Activated CD4-positive, alpha-beta T cell treated with anti-CD3 and anti-CD28 coated beads for 24 hours (primary cell): ENCODE measurements at regions not wholly inside any gene's neighbourhood (a gene's known extent, or its start where the extent isn't known, plus 50 kb on each side); places are given as distances from the start of the nearest gene placed in this dataset.

Experiments
- DNase-seq, 2 donors: peaks; one replicate each; pipeline ENCODE4 v3.0.0-alpha.2; 2020; ENCODE audit warnings: low read depth in 2 of 2

- no peak for DNase-seq
Observed at GRCh38 chr16:51592535-51593300, 441.6 kb upstream of the SALL1 start.

GRCh38 chr16:51592001-51592501, 441.0 kb upstream of the SALL1 start:
- no peak for DNase-seq

GRCh38 chr16:51591480-51591879, 440.4 kb upstream of the SALL1 start:
- no peak for DNase-seq

GRCh38 chr16:51579652-51580360, 428.7 kb upstream of the SALL1 start:
- no peak for DNase-seq

- DNase-seq = no peak
Observed at GRCh38 chr16:51577621-51578303, 426.7 kb upstream of the SALL1 start.

GRCh38 chr16:51576498-51577195, 425.6 kb upstream of the SALL1 start:
- DNase-seq = no peak

GRCh38 chr16:51573191-51573590, 422.1 kb upstream of the SALL1 start:
- no peak for DNase-seq

- DNase-seq = no peak
Observed at GRCh38 chr16:51569203-51569931, 418.3 kb upstream of the SALL1 start.

GRCh38 chr16:51567911-51568310, 416.8 kb upstream of the SALL1 start:
- no peak for DNase-seq

- DNase-seq = no peak
Observed at GRCh38 chr16:51565184-51565583, 414.1 kb upstream of the SALL1 start.

GRCh38 chr16:51562891-51563290, 411.8 kb upstream of the SALL1 start:
- no peak for DNase-seq

- no peak for DNase-seq
Observed at GRCh38 chr16:51559901-51560300, 408.8 kb upstream of the SALL1 start.

GRCh38 chr16:51557670-51558069, 406.6 kb upstream of the SALL1 start:
- no peak for DNase-seq

GRCh38 chr16:51556694-51557340, 405.7 kb upstream of the SALL1 start:
- DNase-seq = no peak

- no peak for DNase-seq
Observed at GRCh38 chr16:51553910-51554309, 402.8 kb upstream of the SALL1 start.

- DNase-seq = no peak
Observed at GRCh38 chr16:51553314-51553713, 402.2 kb upstream of the SALL1 start.

- no peak for DNase-seq
Observed at GRCh38 chr16:51550800-51551347, 399.8 kb upstream of the SALL1 start.

GRCh38 chr16:51549836-51550235, 398.8 kb upstream of the SALL1 start:
- DNase-seq = no peak

GRCh38 chr16:51545951-51546350, 394.9 kb upstream of the SALL1 start:
- DNase-seq = no peak

GRCh38 chr16:51544851-51545467, 393.9 kb upstream of the SALL1 start:
- no peak for DNase-seq
